NCI-H128 (cell line): ENCODE measurements at regions not wholly inside any gene's neighbourhood (a gene's known extent, or its start where the extent isn't known, plus 50 kb on each side); places are given as distances from the start of the nearest gene placed in this dataset.

Source experiments
- DNase-seq: peaks from one replicate; lab custom pipeline; 2025; ENCODE audit not compliant: unreplicated experiment; lab: John Stamatoyannopoulos, UW

GRCh38 chr14:35989736-35990135, 163.6 kb downstream of the BRMS1L start:
- DNase-seq, result no peak

- no peak for DNase-seq
Measured at GRCh38 chr14:35988972-35989690, 163.0 kb downstream of the BRMS1L start.

GRCh38 chr14:35988550-35988949, 162.4 kb downstream of the BRMS1L start:
- DNase-seq, result no peak

- DNase-seq, result no peak
Measured at GRCh38 chr14:35987731-35988130, 161.6 kb downstream of the BRMS1L start.

GRCh38 chr14:35986219-35986573, 160.1 kb downstream of the BRMS1L start:
- DNase-seq, result no peak

- no peak for DNase-seq
Measured at GRCh38 chr14:35985474-35986218, 159.5 kb downstream of the BRMS1L start.

GRCh38 chr14:35979531-35979930, 153.4 kb downstream of the BRMS1L start:
- no peak for DNase-seq

GRCh38 chr14:35978561-35978960, 152.4 kb downstream of the BRMS1L start:
- DNase-seq, result no peak

GRCh38 chr14:35975814-35976213, 149.7 kb downstream of the BRMS1L start:
- DNase-seq, result no peak

GRCh38 chr14:35973770-35974169, 147.6 kb downstream of the BRMS1L start:
- no peak for DNase-seq

GRCh38 chr14:35971965-35972630, 146.0 kb downstream of the BRMS1L start:
- no peak for DNase-seq

GRCh38 chr14:35969310-35969709, 143.2 kb downstream of the BRMS1L start:
- DNase-seq, result no peak

GRCh38 chr14:35965400-35965799, 139.3 kb downstream of the BRMS1L start:
- DNase-seq, result no peak

GRCh38 chr14:35964697-35965286, 138.7 kb downstream of the BRMS1L start:
- DNase-seq, result no peak

- DNase-seq, result no peak
Measured at GRCh38 chr14:35963209-35963608, 137.1 kb downstream of the BRMS1L start.

GRCh38 chr14:35961697-35962274, 135.6 kb downstream of the BRMS1L start:
- no peak for DNase-seq

- DNase-seq, result no peak
Measured at GRCh38 chr14:35959835-35960234, 133.7 kb downstream of the BRMS1L start.

GRCh38 chr14:35958499-35958898, 132.4 kb downstream of the BRMS1L start:
- DNase-seq, result no peak

GRCh38 chr14:35956376-35957085, 130.4 kb downstream of the BRMS1L start:
- no peak for DNase-seq

- no peak for DNase-seq
Measured at GRCh38 chr14:35952584-35952983, 126.4 kb downstream of the BRMS1L start.
